Adipocyte (in vitro differentiated cells): ENCODE measurements at regions not wholly inside any gene's neighbourhood (a gene's known extent, or its start where the extent isn't known, plus 50 kb on each side); places are given as distances from the start of the nearest gene placed in this dataset.

Source experiments
- DNase-seq: peaks from one replicate; pipeline ENCODE4 v3.0.0-alpha.2; 2015; ENCODE audit warnings: low read depth
- H3K27me3 ChIP-seq: replicated peaks from 2 replicates; pipeline ENCODE4 v1.7.0; 2013; ENCODE audit warnings: mild to moderate bottlenecking, low read length, moderate library complexity; ENCODE audit not compliant: control insufficient read depth, insufficient read depth
- H3K36me3 ChIP-seq: 2 replicates; pipeline ENCODE4 v1.7.0; 2013; ENCODE audit warnings: low read length, mild to moderate bottlenecking, moderate library complexity; ENCODE audit not compliant: control insufficient read depth, insufficient read depth, severe bottlenecking
- H3K4me1 ChIP-seq: 2 replicates; pipeline ENCODE4 v1.7.0; 2013; ENCODE audit warnings: mild to moderate bottlenecking, low read length, moderate library complexity; ENCODE audit not compliant: control insufficient read depth, insufficient read depth
- H3K4me3 ChIP-seq: 2 replicates; pipeline ENCODE4 v1.7.0; 2013; ENCODE audit warnings: mild to moderate bottlenecking, low read length, moderate library complexity
- H3K9ac ChIP-seq: 2 replicates; pipeline ENCODE4 v1.7.0; 2013; ENCODE audit warnings: mild to moderate bottlenecking, low read length, moderate library complexity
- H3K9me3 ChIP-seq: 2 replicates; pipeline ENCODE4 v1.7.0; 2013; ENCODE audit warnings: mild to moderate bottlenecking, low read length, moderate library complexity; ENCODE audit not compliant: control insufficient read depth

DNA sequence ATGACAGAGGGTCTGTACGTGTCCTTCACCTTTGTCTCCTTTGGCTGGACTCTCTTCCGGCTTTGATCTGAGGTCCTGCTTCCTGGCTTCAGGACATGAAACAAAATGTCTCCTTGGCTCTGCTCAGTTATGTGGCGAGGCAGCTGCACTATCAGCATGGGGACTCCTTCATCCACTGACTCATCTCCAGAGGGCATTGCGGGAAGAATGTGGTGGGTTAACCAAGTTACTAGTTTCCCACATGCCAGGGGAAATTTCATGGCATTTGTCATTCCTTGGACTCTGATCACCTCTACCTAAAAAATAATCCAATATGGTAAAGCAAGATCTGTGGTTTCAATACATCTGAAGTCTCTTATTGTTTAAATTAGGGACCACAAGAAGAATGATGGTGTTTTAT lies 259.7 kb downstream of the MED10 start:
- peaks cover 2% of the 10 kb centered on the region for H3K9me3 ChIP-seq

DNA sequence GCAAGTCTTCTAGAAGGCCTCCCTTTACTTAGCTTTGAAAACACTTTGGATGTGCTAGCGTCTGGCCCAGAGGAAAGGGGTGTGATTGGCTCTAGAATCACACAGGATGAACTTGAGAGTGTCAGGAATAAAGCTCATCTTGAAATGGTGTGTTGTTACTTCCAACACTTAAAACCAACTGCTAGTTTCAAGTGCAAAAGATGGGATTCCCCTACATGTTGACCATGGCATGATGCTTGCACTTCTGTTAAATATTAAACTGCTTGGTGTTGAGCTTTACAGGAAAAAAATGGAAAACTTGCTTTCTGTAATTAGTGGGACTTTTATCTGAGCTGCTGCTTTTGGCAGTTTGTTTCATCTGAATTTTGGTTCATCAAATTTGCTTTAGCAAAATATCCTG lies 261.1 kb downstream of the MED10 start:
- Histone ChIP-seq H3K27me3 (no peaks in the 10 kb centered on the region), H3K4me1 (no peaks in the 10 kb centered on the region), H3K9me3 (no peaks in the 10 kb centered on the region), H3K9ac (no peak overlapping the region), H3K4me3 (no peak overlapping the region), H3K36me3 (no peaks in the 10 kb centered on the region)
- no peak for DNase-seq

More for the DNA sequence above, 259.7 kb downstream of the MED10 start:
- Histone ChIP-seq H3K4me1 (no peaks in the 10 kb centered on the region), H3K4me3 (no peak overlapping the region), H3K9ac (no peak overlapping the region), H3K27me3 (no peaks in the 10 kb centered on the region), H3K36me3 (no peaks in the 10 kb centered on the region)
- no peak for DNase-seq

DNA sequence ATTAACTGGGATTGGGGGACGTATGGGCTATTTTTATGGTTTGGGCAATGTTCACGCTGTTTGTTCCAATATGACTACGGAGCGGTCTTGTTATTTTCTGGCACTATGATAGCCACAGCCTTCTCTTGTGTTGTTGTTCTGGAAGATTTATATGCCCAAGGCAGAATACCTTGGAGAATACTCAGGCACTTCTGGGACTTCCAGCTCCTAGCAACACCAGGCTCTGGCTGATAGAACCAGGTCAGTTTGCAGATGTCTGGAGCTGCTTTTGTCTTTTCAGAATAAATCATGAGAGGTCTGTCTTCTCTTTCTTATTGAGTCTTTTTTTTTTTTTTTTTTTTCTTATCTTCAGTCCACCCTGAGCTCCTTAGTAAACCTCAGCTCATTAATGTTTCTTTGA lies 262.5 kb downstream of the MED10 start:
- no peak overlapping the region for H3K4me3 ChIP-seq
- no peaks in the 10 kb centered on the region for H3K9me3 ChIP-seq
- H3K9ac ChIP-seq = no peak overlapping the region
- no peaks in the 10 kb centered on the region for H3K4me1 ChIP-seq
- peaks cover 5% of the 10 kb centered on the region for H3K27me3 ChIP-seq
- DNase-seq = no peak
- no peaks in the 10 kb centered on the region for H3K36me3 ChIP-seq

DNA sequence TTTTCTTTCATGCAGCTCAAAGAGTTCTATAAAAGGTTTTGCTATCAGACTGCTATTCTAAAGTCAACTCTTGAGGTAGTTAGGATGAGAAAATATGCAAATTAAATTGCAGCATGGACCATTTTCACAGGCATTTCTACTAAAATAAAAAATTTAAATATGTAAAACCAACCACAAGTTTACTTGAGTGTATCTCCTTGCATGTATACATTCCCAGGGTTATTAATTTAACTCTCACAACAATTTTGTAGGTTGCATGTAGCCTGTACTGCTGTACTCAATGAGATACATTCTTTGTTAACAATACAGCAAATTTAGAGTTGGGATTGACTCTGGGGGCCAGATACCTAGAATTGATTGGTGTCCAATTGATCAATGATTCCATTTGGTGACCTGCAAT lies 265.8 kb downstream of the MED10 start:
- no peaks in the 10 kb centered on the region for H3K9me3 ChIP-seq
- no peaks in the 10 kb centered on the region for H3K36me3 ChIP-seq
- no peaks in the 10 kb centered on the region for H3K4me1 ChIP-seq
- peaks cover 5% of the 10 kb centered on the region for H3K27me3 ChIP-seq
- DNase-seq = no peak
- H3K9ac ChIP-seq = no peak overlapping the region
- H3K4me3 ChIP-seq = no peak overlapping the region

DNA sequence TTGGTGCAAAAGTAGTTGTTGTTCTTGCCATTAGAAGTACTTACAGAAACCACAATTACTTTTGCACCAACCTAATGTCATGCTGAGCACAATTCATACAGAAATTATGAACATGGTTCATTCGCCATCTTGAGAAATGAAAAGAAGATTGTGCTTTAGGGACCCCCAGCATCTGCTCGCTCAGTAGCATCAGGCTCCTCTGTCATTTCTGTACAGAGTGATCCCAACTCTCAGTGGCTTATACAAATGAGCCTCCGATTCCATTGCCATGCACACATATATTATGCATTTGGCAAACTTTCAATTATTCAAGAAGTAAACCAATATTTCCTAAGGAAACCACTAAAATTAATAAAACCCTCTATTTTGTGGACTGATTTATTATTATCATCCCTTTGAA lies 266.2 kb downstream of the MED10 start:
- Histone ChIP-seq H3K4me1 (no peaks in the 10 kb centered on the region), H3K4me3 (no peak overlapping the region), H3K9me3 (no peaks in the 10 kb centered on the region), H3K9ac (no peak overlapping the region), H3K27me3 (peaks cover 5% of the 10 kb centered on the region), H3K36me3 (no peaks in the 10 kb centered on the region)
- no peak for DNase-seq

DNA sequence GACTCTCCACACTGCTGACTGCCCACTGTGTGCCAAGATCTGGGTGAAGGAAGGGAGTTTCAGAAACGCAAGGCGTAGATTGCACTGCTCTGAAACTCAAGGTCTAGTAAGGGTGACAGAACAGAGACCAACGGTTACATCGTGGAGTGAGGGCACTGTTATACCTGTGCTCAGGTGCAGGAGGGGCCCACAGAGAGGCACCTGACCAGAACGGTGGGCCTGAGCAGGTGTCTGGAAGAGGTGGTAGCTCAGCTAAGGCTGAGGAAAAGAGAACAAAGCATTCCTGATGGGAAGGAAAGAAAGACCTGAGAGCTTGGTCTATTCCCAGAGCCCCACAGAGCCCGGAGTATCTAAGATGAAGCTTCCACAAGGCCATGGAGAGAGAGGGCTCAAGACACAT lies 267.2 kb downstream of the MED10 start:
- no peak overlapping the region for H3K9ac ChIP-seq
- H3K4me3 ChIP-seq = no peak overlapping the region
- H3K36me3 ChIP-seq = no peaks in the 10 kb centered on the region
- H3K9me3 ChIP-seq = no peaks in the 10 kb centered on the region
- H3K4me1 ChIP-seq = no peaks in the 10 kb centered on the region
- DNase-seq = no peak
- H3K27me3 ChIP-seq = peaks cover 10% of the 10 kb centered on the region

DNA sequence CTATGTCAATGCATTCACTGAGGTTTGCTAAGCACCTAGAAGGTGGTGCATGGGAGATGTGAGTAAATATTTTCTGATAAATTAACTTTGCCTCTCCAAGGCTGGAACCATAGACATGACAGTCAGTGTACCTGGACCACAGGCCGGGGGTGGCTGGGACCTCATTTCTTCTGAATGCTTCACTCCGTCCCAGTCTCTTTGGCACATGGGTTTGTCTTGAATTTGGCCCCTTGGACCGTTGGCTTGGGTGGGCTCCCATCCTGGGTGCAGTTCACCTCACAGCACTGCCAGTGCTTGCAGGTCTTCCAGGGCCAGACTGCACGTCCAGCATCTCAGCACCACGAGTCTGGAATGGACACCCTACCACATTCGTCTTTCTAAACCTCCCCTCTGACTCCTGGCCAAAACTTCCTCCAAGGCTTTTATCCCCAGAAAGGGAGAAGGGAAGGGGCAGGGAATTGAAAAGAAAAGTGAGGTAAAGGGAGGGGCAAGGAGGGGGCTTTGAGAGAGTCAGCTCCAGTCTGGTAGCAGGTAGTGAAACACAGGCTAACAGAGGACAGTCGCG lies 267.8 kb downstream of the MED10 start:
- Histone ChIP-seq H3K9ac (no peak overlapping the region), H3K27me3 (peaks cover 10% of the 10 kb centered on the region), H3K36me3 (no peaks in the 10 kb centered on the region), H3K4me3 (no peak overlapping the region), H3K9me3 (no peaks in the 10 kb centered on the region), H3K4me1 (no peaks in the 10 kb centered on the region)
- no peak for DNase-seq

DNA sequence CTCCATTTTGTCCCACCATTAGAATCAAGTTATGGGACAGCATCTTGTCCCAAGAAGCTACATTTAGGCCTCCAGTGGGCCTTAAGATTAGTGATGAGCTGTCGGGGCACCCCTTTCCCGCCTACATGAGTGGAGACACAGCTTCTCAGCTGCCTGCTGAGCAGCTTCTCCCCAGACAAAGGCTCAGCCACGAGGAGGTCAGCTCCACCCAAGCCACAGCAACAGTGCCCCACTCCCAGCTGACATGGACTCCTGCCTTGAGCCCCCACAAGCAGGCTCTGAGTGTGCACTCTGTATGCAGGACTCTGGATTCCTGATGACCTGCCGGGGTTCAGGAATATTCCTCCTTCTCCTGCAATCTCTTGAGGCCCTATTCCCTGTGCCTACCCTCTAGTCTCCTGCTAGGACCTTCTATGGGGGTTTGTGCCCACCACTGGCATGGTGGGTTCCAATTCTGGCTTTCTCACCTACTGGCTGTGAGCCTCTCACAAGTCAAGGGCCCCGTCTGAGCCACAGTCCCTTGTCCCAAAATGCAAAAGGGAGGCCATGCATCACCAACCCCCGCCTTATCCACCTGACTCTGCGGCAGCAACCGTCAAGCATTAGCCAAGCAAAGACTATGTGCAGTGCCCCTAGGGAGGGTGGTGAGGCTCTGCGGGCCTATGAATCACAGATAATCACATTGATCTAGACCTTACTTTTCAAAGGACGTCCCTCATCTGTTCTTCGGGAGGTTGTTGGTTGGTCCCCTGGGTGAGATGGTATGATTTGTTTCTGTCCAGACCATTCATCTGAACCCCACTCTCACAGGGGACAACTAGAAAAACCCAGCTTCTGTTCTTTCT lies 269.1 kb downstream of the MED10 start:
- no peaks in the 10 kb centered on the region for H3K9me3 ChIP-seq
- no peak overlapping the region for H3K9ac ChIP-seq
- peaks cover 10% of the 10 kb centered on the region for H3K27me3 ChIP-seq
- H3K4me1 ChIP-seq = no peaks in the 10 kb centered on the region
- DNase-seq = no peak
- no peak overlapping the region for H3K4me3 ChIP-seq
- no peaks in the 10 kb centered on the region for H3K36me3 ChIP-seq

DNA sequence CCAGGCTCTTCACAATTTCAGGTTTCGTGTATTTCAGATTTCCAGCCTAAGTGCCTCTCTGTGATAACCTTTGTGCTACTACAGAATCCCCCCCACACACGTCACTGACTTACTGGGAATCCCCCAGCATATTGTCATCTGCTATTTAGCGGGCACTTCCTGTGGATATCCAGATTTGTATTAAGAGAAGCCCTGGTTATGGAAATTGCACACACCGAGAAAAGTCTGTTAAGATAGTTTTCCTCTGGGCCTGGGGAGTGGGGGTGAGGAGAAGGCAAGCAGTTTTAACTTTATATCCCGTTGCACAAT lies 269.9 kb downstream of the MED10 start:
- H3K9ac ChIP-seq = no peak overlapping the region
- H3K27me3 ChIP-seq = peaks cover 10% of the 10 kb centered on the region
- no peak for DNase-seq
- no peak overlapping the region for H3K4me3 ChIP-seq
- H3K4me1 ChIP-seq = no peaks in the 10 kb centered on the region
- no peaks in the 10 kb centered on the region for H3K9me3 ChIP-seq
- no peaks in the 10 kb centered on the region for H3K36me3 ChIP-seq

DNA sequence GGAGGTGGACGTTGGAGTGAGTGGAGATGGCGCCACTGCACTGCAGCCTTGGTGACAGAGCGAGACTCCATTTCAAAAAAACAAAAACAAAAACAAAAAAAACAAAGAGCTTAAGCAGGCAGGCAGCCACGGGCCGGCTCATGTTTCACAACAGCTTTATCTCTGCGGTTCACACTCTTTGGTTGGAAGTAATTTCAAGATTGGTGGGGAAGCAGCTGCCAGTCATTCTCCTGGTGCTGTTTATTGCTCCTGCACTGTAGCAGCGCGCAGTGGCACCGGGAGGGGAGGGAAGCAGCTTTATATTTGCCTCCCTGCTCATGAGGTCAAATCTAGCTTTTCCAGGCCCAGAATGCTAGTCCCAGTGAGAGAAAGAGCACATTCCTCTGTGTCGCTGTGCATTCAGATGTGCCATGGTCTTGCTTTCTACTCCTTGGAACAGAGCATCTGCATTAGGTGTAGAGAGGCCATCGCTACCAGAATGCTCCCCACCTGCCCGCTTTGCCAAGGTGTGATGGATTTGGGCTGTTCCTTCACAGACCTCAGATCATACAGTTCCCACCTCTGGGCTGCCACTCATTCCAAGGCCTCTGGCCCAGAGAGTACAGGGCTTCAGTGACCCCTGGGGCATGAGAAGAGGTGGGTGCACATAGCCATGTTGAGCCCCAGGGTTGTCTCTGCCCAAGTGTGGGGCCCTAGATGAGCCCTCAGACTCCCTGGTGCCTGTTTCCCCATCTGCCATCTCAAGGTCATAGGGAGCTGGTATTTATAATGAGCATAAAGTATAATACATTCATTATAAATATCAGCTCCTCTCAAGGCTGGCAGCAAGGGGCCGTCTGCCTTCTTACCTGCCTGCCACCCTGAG lies 270.4 kb downstream of the MED10 start:
- Histone ChIP-seq H3K4me3 (no peak overlapping the region), H3K9ac (no peak overlapping the region), H3K4me1 (no peaks in the 10 kb centered on the region), H3K9me3 (no peaks in the 10 kb centered on the region), H3K27me3 (peaks cover 10% of the 10 kb centered on the region), H3K36me3 (no peaks in the 10 kb centered on the region)
- no peak for DNase-seq

DNA sequence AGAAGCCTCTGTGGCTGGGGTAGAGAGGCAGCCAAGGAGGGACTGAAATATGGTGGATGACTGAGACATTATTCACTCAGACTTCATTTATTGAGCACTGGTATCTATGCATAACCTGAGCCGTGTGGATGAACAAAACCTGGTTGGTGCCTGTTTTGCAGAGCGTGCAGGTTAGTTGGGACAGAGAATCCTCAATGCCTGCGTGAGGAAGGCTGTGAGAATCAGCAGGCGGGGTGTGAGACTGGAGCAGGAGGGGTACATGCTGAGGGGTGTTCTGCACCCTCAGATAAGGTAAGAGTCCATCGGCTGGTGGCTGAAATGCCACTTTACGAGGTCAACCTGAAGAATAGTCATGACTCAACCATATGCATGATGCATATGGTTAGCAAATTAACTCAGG lies 271.6 kb downstream of the MED10 start:
- Histone ChIP-seq H3K4me3 (no peak overlapping the region), H3K9me3 (no peaks in the 10 kb centered on the region), H3K36me3 (no peaks in the 10 kb centered on the region), H3K4me1 (no peaks in the 10 kb centered on the region), H3K27me3 (peaks cover 10% of the 10 kb centered on the region), H3K9ac (no peak overlapping the region)
- no peak for DNase-seq
